Activated CD4-positive, alpha-beta T cell treated with anti-CD3 and anti-CD28 coated beads for 48 hours (primary cell): ENCODE measurements at regions not wholly inside any gene's neighbourhood (a gene's known extent, or its start where the extent isn't known, plus 50 kb on each side); places are given as distances from the start of the nearest gene placed in this dataset.
"Not testable (repeated sequence)": the region's sequence is repeated elsewhere in the genome, so short reads cannot be mapped to it uniquely, and the experiment has no call there.

Source experiments
- DNase-seq: peaks from one replicate; pipeline ENCODE4 v3.0.0-alpha.2; 2020

GRCh38 chr7:79531905-79532664, 78.6 kb upstream of the MAGI2 start:
- DNase-seq: no peak

- DNase-seq: no peak
Observed at GRCh38 chr7:79531116-79531515, 77.6 kb upstream of the MAGI2 start.

- no peak for DNase-seq
Observed at GRCh38 chr7:79529881-79530235, 76.4 kb upstream of the MAGI2 start.

GRCh38 chr7:79529214-79529880, 75.9 kb upstream of the MAGI2 start:
- DNase-seq: no peak

- no peak for DNase-seq
Observed at GRCh38 chr7:79528421-79528820, 75.0 kb upstream of the MAGI2 start.

- no peak for DNase-seq
Observed at GRCh38 chr7:79524048-79524447, 70.6 kb upstream of the MAGI2 start.

- DNase-seq: no peak
Observed at GRCh38 chr7:79523436-79523835, 70.0 kb upstream of the MAGI2 start.

- no peak for DNase-seq
Observed at GRCh38 chr7:79520543-79520942, 67.1 kb upstream of the MAGI2 start.

- no peak for DNase-seq
Observed at GRCh38 chr7:79515358-79515757, 61.9 kb upstream of the MAGI2 start.

GRCh38 chr7:79513261-79513660, 59.8 kb upstream of the MAGI2 start:
- DNase-seq: no peak

GRCh38 chr7:79512261-79512660, 58.8 kb upstream of the MAGI2 start:
- no peak for DNase-seq

- DNase-seq: not testable (repeated sequence)
Observed at GRCh38 chr7:79511056-79511455, 57.6 kb upstream of the MAGI2 start.

GRCh38 chr7:79507131-79507530, 53.7 kb upstream of the MAGI2 start:
- no peak for DNase-seq

GRCh38 chr7:79506481-79506880, 53.0 kb upstream of the MAGI2 start:
- no peak for DNase-seq

- DNase-seq: no peak
Observed at GRCh38 chr7:79504607-79505389, 51.3 kb upstream of the MAGI2 start.
